NCI-H146 (cell line): ENCODE measurements at regions not wholly inside any gene's neighbourhood (a gene's known extent, or its start where the extent isn't known, plus 50 kb on each side); places are given as distances from the start of the nearest gene placed in this dataset.
A peak's percentile ranks its signal among the peaks of the same experiment; 100 is the strongest.

Experiments
- DNase-seq: peaks from one replicate; lab custom pipeline; 2025; lab: John Stamatoyannopoulos, UW

DNA sequence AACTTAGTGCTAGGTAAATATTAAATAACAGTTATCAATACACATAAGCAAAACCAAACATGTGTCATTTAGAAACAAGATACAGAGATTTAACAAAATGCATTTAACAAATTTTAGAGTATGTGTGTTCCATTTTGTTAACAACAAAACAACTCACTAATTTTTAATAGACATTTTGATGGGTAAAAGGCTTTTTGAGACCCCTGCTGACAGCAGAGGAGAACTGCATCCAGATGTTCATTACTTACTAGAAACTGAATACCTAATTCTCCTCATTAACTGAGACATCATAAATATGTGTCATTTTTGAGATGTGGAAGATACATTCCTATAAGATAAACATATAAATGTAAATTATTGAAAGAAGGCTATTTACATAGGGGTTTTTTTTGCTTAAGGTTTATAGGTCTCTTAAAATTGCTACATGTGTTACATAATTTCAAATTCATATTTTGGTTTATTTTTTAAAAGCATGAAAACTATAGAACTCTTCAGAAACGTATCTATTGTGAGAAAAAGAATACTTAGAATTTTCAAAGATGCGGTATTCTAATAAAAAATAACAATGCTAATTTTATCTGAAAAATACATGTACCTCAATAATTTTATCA is 1009.8 kb downstream of the TUSC7 start:
- peak; percentile 15 for DNase-seq

DNA sequence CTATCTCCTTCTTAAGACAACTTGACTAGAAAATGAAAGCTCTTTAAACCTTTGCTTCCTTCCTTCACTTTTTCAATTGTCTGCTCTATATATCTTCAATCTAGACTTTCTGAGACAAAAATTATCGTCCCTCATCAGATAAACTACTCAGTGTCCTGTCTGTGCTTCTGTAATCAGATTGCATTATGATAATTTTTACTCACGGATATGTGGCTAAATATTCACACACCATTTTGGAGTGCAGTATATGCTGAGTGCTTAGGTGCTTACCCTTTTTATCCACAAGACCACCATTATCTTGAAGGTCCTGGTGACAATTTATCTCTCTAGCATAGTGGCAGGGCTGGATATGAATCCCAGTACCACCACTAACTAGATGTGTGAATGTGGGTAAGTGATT is 1012.3 kb downstream of the TUSC7 start:
- no peak for DNase-seq

DNA sequence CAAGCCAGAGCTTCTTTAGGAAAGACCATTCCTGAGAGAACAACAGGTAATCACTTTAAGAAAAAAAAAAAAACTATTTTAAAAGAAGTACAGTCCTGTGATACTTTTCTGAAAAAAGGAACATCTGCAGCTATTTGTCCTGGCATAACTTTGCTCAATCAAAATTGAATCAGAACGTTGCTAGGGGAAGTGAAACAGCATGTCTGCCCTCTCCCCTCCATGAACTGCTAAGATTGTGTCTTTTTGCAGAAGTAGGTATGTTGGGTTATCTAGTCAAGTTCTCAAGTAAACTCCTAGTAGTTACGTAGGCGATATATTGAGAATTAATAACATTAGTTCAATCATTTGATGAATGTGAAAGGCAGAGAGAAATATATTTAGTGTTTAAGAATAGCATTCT is 1013.3 kb downstream of the TUSC7 start:
- no peak for DNase-seq

DNA sequence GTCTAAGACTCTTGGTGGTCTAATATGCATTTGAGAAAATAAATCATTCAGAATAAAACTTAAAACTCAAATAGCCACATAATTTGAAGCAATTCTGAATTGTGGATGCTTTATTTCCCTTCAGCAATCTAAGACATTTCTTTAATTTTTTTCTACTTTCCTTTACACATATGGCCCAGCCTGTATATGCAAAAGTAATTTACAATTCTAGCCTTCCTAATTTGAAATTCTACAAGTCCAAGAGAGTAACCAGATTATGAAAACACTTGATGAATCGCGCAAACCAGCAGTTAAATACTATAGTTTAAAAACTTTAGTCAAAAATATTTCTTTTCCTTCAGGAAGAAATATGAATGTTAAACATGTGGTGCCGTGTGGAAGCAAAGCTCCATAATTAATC is 1014.2 kb downstream of the TUSC7 start:
- DNase-seq: no peak

DNA sequence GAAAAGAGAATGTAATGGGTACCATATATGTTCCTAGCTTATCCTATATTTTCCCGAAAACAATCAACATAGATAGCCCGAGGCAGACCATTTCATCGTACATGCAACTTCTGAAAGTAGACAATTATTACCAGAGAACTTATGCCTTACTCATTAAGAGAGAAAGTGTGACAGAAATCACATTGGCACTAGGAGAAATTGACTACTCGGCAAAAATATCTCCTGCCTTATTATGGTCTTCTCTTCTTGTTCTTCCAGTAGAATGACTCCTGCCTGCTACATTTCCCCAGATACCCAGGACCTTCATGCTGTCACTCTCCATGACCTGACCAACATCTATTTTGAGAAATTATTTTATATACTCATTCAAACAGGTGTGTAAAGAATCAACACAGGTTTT is 1015.7 kb downstream of the TUSC7 start:
- no peak for DNase-seq

DNA sequence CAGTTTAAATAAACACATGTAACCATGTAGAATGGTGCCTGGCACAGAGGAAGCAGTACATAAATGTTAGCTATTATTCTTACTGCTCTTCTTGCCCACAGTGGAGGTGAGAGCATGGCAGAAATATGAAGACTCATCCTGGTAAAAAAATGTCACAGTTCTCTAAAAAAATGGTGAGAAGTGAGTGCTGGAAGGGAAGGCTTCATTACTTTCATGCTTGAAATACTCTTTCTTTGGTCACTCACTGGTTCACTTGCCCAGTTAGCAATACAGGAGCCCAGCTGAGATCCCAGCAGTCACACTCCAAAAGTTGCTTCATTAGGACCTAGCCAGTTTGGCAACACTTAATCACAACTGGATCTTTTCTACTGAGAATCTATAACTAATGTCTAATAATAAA is 1017.2 kb downstream of the TUSC7 start:
- no peak for DNase-seq

DNA sequence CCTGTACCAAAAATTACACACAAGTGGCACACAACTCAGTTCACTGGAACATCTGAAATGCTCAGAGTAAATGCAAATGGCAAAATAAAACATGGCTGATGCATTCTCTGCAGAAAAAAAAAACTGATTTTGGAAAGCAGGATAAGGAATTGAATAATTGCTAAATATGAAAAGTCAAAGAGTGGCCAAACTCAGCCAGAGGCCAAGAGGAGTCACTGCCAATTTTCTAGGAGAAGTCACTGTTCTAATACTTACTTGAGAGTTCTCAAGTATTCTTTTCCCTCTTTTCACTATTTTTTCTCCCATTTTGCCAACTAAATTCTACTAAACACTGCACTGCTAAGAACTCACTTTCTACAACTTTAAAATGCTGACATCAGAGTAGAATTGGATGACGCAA is 1018.6 kb downstream of the TUSC7 start:
- DNase-seq: no peak

DNA sequence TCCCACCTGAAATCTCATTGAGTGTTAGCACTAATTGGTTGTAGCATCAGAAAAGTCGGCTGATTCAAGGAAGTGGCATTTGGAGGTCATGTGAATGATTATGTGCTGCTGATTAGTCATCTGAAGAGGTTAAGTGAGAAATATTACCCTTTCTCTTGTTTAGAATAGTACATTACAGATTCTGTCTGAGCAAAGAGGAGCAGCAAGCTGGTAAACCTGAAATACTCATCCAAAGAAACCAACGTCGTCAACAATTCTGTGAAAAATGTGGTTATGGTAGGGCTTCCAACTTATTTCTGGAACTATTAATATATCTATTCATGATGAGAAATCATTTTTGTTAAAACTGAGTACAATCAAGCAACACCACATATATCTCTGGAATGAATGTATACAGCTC is 1024.9 kb downstream of the TUSC7 start:
- no peak for DNase-seq

DNA sequence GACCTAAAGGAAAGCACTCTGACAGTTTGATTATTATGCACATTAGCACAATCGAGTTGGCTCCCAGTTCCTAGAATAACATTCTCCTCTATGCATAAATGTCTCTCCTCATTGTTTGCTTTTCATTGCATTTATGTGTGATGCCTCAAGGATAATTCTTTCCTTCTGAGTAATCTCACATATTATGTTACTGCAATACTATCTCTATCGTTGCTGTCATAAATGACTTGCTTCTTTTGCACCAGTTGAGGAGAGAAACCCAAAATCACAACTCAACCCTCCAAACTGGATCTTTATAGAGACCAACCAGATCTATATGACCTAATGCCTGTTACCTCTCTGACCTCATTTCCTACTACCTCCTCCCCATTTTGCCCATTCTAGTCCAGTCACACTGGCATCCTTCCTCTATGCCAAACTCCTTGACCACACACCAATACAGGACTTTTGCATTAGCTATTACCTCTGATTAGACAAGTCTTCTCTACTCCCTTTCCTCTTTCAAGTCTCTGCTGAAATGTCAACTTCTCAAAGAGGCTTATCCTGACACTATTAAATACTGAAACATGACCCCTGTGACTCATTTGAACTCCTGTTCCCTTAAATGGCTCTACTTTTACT is 1026.0 kb downstream of the TUSC7 start:
- DNase-seq: no peak

DNA sequence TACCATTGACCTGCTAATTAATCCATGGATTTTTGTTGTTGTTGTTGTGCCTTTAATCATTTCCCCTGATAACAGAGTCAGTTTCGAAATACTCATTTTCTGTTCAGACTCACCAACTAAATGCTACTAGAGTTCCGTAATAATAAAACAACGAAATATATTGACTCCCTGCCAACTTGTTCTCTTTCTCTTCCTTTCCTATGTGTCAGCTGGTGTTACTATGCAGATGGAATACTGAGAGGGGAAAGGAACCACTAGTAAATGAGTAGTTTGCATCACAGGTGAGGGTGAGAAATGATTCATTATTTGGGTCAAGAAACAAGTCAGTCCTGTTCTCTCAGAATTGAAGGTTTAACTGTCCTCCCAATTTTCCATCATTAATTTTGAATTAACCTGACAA is 1027.3 kb downstream of the TUSC7 start:
- DNase-seq: no peak

DNA sequence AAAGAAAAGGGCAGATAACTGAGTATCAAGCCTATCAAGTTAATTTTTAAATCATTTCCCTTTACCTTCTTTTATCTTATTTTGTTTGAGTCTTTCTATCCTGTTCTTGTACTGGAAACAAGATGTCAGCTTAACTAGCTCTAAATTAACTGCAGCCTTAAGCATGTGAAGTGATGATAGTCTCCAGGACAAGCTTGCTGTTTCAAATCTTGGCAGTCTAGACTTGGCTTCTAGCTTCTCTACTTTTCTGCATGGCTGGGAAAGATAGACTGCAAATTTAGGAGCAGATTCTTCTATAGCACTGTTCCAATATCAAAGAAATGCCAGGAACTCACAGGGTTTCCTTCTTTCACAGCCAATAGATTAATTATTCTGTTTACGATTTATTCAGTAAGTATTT is 1034.4 kb downstream of the TUSC7 start:
- no peak for DNase-seq

DNA sequence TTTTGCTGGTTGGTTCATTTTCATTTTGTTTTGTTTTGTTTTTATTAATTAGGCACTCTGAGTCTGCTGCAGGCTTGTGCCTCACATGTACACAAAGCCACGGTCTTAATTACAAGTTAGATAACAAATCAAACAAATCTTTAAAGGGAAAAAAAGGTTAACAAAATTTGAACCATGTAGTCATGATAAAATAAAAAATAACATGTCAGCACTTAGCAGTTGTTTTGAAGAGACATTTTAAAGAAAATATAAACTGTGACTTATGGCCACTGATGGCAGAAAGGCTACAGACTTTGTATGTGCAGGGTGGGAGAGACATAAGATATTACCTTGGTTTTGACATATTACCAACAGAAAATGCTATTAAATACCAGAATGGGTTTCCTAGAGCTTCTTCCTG is 1035.4 kb downstream of the TUSC7 start:
- no peak for DNase-seq

DNA sequence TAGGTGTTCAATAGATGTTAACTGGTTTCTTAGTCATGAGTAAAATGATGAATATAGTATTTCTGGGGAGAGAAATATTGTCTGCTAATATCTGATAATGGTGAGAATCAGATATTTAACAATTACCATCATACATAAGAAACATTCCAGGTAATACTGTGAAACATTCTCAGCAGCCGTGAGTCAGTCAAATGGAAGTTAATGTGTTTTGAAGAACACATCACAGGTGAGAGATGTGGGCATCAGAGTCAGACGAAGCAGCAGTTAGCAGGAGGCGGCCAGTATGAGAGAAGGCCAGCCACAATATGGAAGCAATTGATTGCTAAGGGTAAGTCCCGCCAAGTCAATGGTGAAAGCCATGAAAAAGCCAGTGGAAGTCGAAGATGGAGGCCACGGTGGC is 1035.9 kb downstream of the TUSC7 start:
- DNase-seq: no peak

DNA sequence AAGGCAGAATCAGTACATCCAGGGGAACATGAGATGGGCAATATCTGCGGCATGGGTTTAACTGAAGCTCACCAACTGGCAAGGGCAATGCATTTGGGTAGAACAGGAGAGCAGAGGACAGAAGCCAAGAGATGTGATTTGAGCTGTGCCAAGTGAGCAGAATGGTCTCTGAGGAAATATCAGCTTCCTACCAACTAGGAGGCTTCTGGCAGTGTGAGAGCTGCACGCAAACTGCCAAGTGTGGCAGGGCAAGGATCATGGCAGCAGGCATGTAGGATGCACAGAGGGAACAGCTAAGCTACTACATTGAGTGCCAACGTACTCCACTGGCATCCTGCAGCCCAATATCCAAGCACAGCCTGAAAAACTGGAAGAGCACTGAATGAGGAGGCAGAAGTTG is 1036.5 kb downstream of the TUSC7 start:
- no peak for DNase-seq

DNA sequence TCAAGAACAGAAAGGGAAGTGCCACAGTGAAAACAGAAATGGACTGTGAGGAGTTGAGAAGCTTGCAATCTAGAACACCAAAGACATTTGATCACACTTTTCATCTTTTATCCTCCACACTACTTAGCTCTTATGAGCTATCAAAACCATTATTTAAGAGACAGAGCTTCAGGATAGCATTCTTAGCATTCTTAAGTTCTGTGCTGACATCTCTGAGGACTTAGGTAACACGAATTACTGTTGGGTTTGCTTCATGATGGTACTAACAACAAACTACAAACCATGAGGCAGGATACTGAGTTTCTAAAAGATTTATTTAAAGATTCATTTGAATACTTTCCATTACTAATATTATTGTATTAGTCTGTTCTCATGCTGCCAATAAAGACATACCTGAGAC is 1038.6 kb downstream of the TUSC7 start:
- no peak for DNase-seq

DNA sequence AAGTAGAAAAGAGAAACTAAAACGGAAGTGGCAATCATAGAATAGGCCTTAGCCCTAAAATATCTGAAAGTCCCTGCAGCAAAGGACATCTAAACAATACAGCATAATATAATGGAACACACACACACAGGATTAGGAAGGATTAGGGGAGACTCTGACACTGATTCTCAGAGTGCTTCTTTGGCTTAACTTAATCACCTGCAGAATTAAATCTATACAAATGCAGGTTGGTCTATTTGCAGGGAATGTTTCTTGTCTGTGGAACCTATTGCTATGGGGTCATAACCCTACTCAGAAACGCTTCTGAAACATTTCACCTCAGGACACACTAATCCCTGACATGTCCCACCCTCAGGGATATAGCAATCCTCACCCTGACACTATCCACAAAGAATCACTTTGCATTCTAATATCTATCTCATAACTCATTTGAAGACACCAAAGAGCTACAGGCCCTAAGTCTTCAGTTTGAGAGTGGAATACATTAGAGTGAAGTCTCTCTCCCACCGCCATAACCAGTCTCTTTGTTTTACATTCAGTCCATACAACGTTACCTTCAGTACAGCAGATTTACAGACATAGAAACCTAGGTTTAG is 1041.2 kb downstream of the TUSC7 start:
- DNase-seq: no peak

DNA sequence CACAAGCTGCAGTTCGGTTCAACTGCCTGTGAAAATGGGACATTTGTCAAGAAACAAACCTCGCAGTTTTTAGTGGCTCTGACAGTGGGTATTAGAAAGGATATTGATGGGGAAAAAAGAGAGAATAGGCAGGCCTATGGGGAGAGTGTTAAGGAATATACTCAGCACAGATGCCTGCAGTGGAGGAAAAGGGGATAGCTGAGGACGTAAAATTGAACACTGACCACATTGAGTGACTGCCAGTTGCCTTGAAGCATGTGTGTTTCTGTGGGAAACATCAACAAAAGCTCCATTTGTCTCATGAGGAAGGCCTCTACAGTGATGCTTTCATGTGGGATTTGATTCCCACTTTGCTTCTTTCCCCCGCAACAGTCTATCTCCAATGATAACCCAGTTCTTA is 1042.1 kb downstream of the TUSC7 start:
- DNase-seq: no peak

DNA sequence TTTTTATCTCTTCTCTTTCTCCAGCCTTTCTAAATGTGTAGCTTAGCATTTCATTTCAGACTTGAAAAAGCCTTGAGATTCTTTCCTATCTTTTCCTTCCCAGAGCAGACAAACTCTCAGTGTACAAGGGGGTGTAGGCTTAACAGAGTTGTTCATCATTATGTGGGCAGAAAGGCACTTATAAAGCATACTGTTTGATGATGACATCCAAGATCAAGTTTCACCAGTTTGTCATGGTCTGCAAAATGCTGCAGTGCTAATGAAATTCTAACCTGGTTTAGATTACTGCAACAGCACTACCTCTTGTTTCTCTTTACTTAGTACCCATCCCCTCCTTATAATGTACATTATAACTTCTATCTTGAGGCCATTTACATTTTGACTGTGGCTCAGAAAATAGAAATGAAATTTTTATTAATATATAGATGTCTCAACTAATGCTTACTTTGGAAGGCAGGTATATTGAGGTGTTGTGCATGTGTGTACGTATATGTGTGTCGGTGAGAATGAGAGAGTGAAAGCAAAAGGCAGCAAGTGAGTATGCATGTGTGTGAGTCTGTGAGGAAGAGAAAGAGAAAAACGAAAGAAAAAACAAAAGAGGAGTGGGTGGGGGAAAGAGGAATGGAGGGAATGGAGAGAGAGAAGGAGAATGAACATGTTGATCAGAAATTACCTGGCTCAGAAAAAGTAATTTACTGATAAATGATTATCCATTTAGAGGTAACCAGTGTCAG is 1043.6 kb downstream of the TUSC7 start:
- no peak for DNase-seq

DNA sequence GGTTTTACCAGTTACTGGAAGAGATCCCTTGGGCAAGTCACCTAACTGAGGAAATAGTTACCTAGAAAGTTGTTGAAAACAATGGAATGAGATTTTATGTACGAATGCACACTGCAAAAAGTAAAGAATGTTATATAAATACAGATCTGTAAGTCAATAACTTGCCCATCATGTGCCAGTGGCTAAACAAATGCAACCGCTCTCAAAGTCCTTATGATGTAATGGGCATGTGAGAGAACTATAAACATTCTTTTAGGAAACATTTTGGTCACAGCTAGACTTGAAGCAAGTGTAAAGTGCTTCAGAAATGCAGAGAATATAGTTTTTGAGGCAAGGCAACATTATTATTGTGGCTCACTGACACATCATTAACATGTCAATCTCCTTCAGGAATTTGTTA is 1044.5 kb downstream of the TUSC7 start:
- no peak for DNase-seq

DNA sequence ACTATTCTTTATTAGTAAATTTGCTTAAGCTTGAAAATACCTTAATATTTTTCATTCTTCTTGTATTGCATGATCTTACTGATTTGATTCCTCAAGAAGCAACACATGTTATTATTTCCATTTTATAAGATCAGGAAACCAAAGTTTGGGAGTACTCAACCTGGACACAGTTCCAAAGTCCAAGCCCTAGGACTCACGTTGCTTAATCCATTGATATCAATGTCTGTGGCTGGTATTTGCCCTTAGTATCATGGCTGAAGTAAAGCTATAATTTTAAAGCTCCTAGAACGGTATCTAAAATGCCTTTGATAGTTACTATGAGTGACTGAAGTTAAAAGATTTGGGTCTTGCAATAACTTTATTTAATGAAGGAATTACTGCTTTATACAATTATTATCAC is 1045.3 kb downstream of the TUSC7 start:
- no peak for DNase-seq

DNA sequence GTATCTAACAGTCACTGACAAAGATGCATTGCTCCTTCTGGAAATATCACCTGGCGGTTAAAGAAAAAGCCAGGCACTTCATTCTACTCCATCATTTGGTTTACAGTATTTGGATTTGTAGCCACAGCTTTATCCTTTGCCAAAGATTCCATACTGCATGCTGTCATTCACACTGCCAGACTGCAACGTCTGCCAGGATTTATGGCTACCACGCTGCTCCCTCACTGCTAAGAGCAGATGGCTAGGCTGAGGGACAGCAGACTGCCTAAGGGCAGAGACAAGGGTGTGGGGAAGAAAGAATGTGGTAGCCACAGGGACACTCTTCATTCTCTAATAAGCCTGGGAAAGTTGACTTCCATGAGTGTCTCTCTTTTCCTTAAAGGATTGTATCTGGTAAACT is 1047.0 kb downstream of the TUSC7 start:
- no peak for DNase-seq

DNA sequence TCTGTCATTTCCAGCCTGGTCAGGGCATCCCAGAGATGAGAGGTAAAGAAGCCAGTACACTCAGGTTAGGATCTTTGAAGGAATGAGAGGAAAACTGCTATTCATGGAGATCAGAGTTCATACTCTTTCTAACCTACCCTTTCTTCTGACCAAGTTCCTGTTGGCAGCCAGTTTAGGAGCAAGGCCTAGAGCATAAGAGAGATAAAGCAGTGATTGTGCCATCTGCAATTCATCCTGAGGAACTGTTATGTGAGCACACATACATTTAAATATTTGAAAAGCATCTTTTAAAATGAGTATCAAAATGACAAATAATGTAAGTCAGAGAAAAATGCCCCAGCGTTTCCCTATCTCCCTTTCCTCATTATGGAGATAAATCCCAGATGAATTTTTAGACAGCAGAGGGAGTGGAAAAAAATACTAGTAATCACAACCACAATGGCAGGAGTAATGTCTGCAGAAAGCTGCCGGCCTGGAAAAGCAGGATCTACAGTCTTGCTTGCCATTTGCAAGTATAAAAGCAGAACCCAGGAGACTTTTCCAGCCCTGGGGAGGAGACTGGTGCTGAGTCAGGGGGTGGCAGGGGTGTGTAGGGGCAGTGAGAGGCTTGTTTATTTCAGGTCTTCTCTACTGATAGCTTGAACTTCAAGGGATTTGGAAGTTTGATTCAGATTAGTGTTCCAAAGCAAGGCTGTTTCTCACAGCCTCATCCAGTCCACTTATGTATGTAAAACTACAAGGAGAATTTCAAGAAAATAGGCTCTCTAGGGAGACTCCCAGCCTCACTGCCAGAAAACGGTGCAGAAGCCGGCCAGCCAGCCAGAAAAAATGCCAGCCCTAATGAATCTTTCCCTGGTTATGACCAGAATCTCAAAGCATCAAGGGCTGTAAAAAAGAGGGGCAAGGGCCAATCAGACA is 1052.4 kb downstream of the TUSC7 start:
- no peak for DNase-seq
